Esophagus muscularis mucosa (tissue), 4 donors: ENCODE measurements at regions not wholly inside any gene's neighbourhood (a gene's known extent, or its start where the extent isn't known, plus 50 kb on each side); places are given as distances from the start of the nearest gene placed in this dataset.

Experiments used
- DNase-seq: peaks from one replicate; pipeline ENCODE4 v3.0.0-alpha.2; 2017; ENCODE audit errors: extremely low spot score
- H3K27ac ChIP-seq, 4 donors: fragments of 200-600 bp; sonication (generic); replicated peaks in 1 of 4; 1 replicate in 3 of 4; 2 replicates in 1 of 4; pipeline ENCODE4 v1.5.1; 2016 to 2019; ENCODE audit warnings: mild to moderate bottlenecking in 1 of 4
- H3K27me3 ChIP-seq, 4 donors: fragments of 200-600 bp; sonication (generic); one replicate each; pipeline versions ENCODE4 v1.5.1 to v1.6.0; 2016 to 2019
- H3K36me3 ChIP-seq, 4 donors: fragments of 200-600 bp; sonication (generic); one replicate each; pipeline ENCODE4 v1.5.1; 2016 to 2019
- H3K4me1 ChIP-seq, 4 donors: fragments of 200-600 bp; sonication (generic); one replicate each; pipeline ENCODE4 v1.5.1; 2016 to 2019
- H3K4me3 ChIP-seq, 4 donors: fragments of 200-600 bp; sonication (generic); 1 replicate in 2 of 4; 2 replicates in 2 of 4; pipeline ENCODE4 v1.5.1; 2016 to 2019; ENCODE audit warnings: mild to moderate bottlenecking in 4 of 4, moderate library complexity in 1 of 4
- H3K9me3 ChIP-seq, 4 donors: fragments of 200-600 bp; sonication (generic); 1 replicate in 3 of 4; 2 replicates in 1 of 4; pipeline ENCODE4 v1.5.1; 2016 to 2019
- CTCF ChIP-seq, 3 experiments: fragments of 200-600 bp in 2 of 3; fragments of 450-650 bp in 1 of 3; sonication (generic) in 2 of 3; IDR thresholded peaks; one replicate each; pipeline ENCODE4 v1.5.1; 2017 to 2019; ENCODE audit warnings: antibody characterized with exemption in 3 of 3, mild to moderate bottlenecking in 2 of 3, moderate library complexity in 1 of 3
- EP300 ChIP-seq: sonication (generic); formaldehyde crosslinking; IDR thresholded peaks from one replicate; pipeline ENCODE4 v1.6.1; 2017; ENCODE audit warnings: antibody characterized with exemption
- POLR2A ChIP-seq: fragments of 450-650 bp; IDR thresholded peaks from one replicate; pipeline ENCODE4 v1.6.1; 2017; ENCODE audit warnings: antibody characterized with exemption, moderate library complexity, mild to moderate bottlenecking, low read depth
- POLR2AphosphoS5 ChIP-seq, 2 donors: sonication (generic); formaldehyde crosslinking; IDR thresholded peaks; one replicate each; pipeline ENCODE4 v1.6.1; 2017; ENCODE audit warnings: antibody characterized with exemption in 2 of 2
- WGBS: methylation state at CpG from one replicate; pipeline ENCODE4 v1.1.5; 2018; 5-methylcytosine and 5-hydroxymethylcytosine counted together
- intact Hi-C: fragments of 100-400 bp; cut with DNase I; formaldehyde crosslinking; loops from one replicate; pipeline ENCODE4 v1.15.1; 2023

DNA sequence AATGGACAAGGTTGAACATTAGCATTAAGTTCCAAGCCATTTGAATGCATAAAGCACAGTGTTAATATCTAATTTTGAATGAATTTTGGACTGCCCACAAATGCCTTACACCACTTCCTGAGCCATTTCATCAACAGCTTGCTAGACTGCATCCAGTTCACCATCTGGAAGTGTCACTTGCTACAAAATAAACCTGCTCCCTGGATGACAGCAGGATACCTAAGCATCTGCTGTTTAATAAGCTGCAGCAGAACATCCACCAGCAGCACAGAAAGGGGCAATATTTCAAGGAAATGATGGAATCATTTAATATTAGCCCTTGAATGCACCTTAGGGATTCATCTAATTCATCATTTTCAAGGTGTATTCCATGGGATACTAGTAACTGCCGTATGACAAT lies 76.6 kb upstream of the PCDH9 start:
- 77% methylated on average over 1 of the region's 1 CpG for WGBS
- DNase-seq: no peak
- TF ChIP-seq POLR2AphosphoS5 (IDR thresholded peaks at IDR 0.05): no peak

DNA sequence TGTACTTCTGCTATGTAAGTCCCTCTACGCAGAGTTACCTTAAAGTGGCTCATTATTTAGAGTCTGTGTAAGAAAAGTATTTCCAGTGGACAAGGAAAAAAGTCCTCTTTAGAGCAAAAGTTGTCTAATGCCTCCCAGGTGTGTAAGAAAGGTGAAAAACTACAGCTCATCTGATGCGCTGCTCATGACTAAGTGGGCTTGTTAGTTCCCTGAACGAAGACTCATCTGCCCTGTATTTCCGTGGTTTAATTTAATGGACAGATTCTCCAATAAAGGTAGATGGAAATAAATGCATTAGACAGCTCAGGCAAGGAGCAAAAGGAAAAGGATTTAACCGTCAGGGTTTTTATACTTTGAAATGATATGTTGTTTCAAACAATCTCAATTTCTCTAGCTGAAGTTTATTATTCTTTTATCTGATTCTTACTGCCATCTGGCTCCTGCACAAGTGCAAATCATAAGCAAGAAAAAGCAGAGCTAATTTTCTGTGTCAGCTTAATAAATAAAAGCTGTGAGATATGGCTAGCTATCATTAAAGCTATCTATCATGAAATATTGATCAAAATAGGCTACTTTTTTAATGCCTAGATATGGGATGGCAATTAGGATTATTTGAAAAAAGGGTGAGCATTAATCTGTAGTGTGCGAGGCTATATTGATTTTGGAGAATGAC lies 73.7 kb upstream of the PCDH9 start:
- Histone ChIP-seq H3K4me1 (no peaks in the 10 kb centered on the region), H3K27ac (no peak overlapping the region), H3K36me3 (no peaks in the 10 kb centered on the region), H3K27me3 (no peaks in the 10 kb centered on the region), H3K9me3 (no peaks in the 10 kb centered on the region), H3K4me3 (no peak overlapping the region)
- intact Hi-C loops: no loop called here
- DNase-seq: no peak
- 49% methylated on average over 6 of the region's 6 CpGs for WGBS
- TF ChIP-seq POLR2A (no peak), EP300 (no peak), CTCF (IDR thresholded peaks at IDR 0.05) (no peak), POLR2AphosphoS5 (IDR thresholded peaks at IDR 0.05) (no peak)

More for the DNA sequence above, 76.6 kb upstream of the PCDH9 start:
- no peaks in the 10 kb centered on the region for H3K9me3 ChIP-seq
- no peaks in the 10 kb centered on the region for H3K36me3 ChIP-seq
- intact Hi-C loops: no loop called here
- no peaks in the 10 kb centered on the region for H3K4me1 ChIP-seq
- H3K27me3 ChIP-seq: no peaks in the 10 kb centered on the region
- H3K4me3 ChIP-seq: no peak overlapping the region
- H3K27ac ChIP-seq: no peak overlapping the region

GRCh38 chr13:67299751-67300150 lies 69.6 kb upstream of the PCDH9 start:
- Histone ChIP-seq H3K27me3 (no peaks in the 10 kb centered on the region), H3K36me3 (no peaks in the 10 kb centered on the region), H3K27ac (no peak overlapping the region), H3K4me3 (no peak overlapping the region), H3K4me1 (no peaks in the 10 kb centered on the region), H3K9me3 (no peaks in the 10 kb centered on the region)
- intact Hi-C loops: no loop called here
- TF ChIP-seq EP300: no peak
- TF ChIP-seq POLR2AphosphoS5 (IDR thresholded peaks at IDR 0.05): no peak
- no peak for TF ChIP-seq POLR2A
- TF ChIP-seq CTCF (IDR thresholded peaks at IDR 0.05): no peak
- DNase-seq: no peak
- WGBS: 96% methylated on average over 3 of the region's 3 CpGs

- no peaks in the 10 kb centered on the region for H3K4me1 ChIP-seq
- H3K27ac ChIP-seq: no peak overlapping the region
- no peak for DNase-seq
- no peaks in the 10 kb centered on the region for H3K36me3 ChIP-seq
- WGBS: 46% methylated on average over 1 of the region's 1 CpG
- H3K27me3 ChIP-seq: no peaks in the 10 kb centered on the region
- intact Hi-C loops: no loop called here
- TF ChIP-seq CTCF (IDR thresholded peaks at IDR 0.05): no peak
- no peak for TF ChIP-seq POLR2AphosphoS5 (IDR thresholded peaks at IDR 0.05)
- no peak for TF ChIP-seq POLR2A
- TF ChIP-seq EP300: no peak
- no peaks in the 10 kb centered on the region for H3K9me3 ChIP-seq
- H3K4me3 ChIP-seq: no peak overlapping the region
Observed at GRCh38 chr13:67299072-67299635, 69.0 kb upstream of the PCDH9 start.

DNA sequence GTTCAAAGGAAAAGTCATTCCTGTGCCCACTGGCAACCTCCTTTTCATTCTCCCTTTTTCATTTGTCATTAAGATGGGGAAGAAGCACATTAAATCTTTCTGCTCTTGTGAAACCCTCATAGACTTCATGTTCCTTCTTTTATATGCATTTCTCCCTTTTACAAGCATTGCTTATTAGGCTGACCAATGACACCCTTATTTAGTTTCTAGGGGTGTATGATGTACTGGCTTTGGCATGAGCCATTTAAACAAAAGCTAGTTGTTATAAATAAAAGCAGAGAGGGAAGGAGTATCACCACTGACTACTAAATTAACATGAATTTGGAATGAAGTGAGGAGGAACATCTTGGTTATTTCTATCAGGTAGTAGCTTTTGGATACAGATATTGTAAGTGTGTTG lies 68.2 kb upstream of the PCDH9 start:
- DNase-seq: no peak
- Histone ChIP-seq H3K27ac (no peak overlapping the region), H3K27me3 (no peaks in the 10 kb centered on the region), H3K9me3 (no peaks in the 10 kb centered on the region), H3K4me1 (no peaks in the 10 kb centered on the region), H3K36me3 (no peaks in the 10 kb centered on the region), H3K4me3 (no peak overlapping the region)
- intact Hi-C loops: no loop called here
- TF ChIP-seq EP300 (no peak), POLR2A (no peak), CTCF (IDR thresholded peaks at IDR 0.05) (no peak), POLR2AphosphoS5 (IDR thresholded peaks at IDR 0.05) (no peak)
